Kidney (tissue), 13 donors: ENCODE measurements at regions not wholly inside any gene's neighbourhood (a gene's known extent, or its start where the extent isn't known, plus 50 kb on each side); places are given as distances from the start of the nearest gene placed in this dataset.
"Not testable (repeated sequence)": the region's sequence is repeated elsewhere in the genome, so short reads cannot be mapped to it uniquely, and the experiment has no call there.

ENCODE experiments used
- DNase-seq, 5 donors: peaks; one replicate each; pipeline ENCODE4 v3.0.0-alpha.2; 2013 to 2020
- FAIRE-seq: peaks from 2 replicates; lab custom pipeline; 2012; peaks lifted over from hg19 to GRCh38; lab: Jason Lieb, UNC
- H3K27ac ChIP-seq, 2 donors: one replicate each; pipeline ENCODE4 v1.7.0; 2013; ENCODE audit warnings: low read depth in 2 of 2, low read length in 2 of 2, inconsistent platforms in 1 of 2
- H3K27me3 ChIP-seq: one replicate; pipeline ENCODE4 v1.7.1; 2013; ENCODE audit warnings: low read length, inconsistent platforms; ENCODE audit not compliant: control insufficient read depth, insufficient read depth
- H3K36me3 ChIP-seq, 3 donors: one replicate each; pipeline versions ENCODE4 v1.7.0 to v1.7.1; 2013; ENCODE audit warnings: low read length in 3 of 3, control low read depth in 1 of 3, inconsistent platforms in 1 of 3; ENCODE audit not compliant: insufficient read depth in 3 of 3, control insufficient read depth in 2 of 3
- H3K4me1 ChIP-seq, 3 donors: one replicate each; pipeline versions ENCODE4 v1.7.0 to v1.7.1; 2013; ENCODE audit warnings: low read length in 3 of 3, inconsistent platforms in 1 of 3, low read depth in 1 of 3; ENCODE audit not compliant: control insufficient read depth in 2 of 3, insufficient read depth in 2 of 3
- H3K4me3 ChIP-seq, 3 donors: one replicate each; pipeline versions ENCODE4 v1.7.0 to v1.8.1; 2013; ENCODE audit warnings: low read length in 3 of 3, control low read depth in 1 of 3, inconsistent platforms in 1 of 3
- H3K9ac ChIP-seq, 3 donors: one replicate each; pipeline versions ENCODE4 v1.7.0 to v1.7.1; 2013; ENCODE audit warnings: low read length in 3 of 3, control low read depth in 1 of 3, inconsistent platforms in 1 of 3
- H3K9me3 ChIP-seq, 3 donors: one replicate each; pipeline versions ENCODE4 v1.7.0 to v1.7.1; 2013; ENCODE audit warnings: low read length in 3 of 3, control low read depth in 1 of 3, inconsistent platforms in 1 of 3; ENCODE audit not compliant: control insufficient read depth in 2 of 3, insufficient read depth in 1 of 3
- intact Hi-C: fragments of 100-400 bp; cut with DNase I; formaldehyde crosslinking; loops from one replicate; pipeline ENCODE4 v1.11.1; 2022
- TF ChIP-seq, protein P1 (sequence below): IDR thresholded peaks from 3 replicates; pipeline ENCODE4 v1.5.1; 2012; ENCODE audit warnings: mild to moderate bottlenecking, moderate library complexity, borderline replicate concordance; ENCODE audit not compliant: insufficient read depth; ENCODE audit errors: extremely low read depth
- donor health status: control.
- donor health status: control.
- donor health status: control.
- donor health status: control.
- donor health status: control.
- donor health status: DM: yes; HTN: yes; CAD: no.
- donor health status: Normal renal cell carcinoma (clear cell type).

DNA sequence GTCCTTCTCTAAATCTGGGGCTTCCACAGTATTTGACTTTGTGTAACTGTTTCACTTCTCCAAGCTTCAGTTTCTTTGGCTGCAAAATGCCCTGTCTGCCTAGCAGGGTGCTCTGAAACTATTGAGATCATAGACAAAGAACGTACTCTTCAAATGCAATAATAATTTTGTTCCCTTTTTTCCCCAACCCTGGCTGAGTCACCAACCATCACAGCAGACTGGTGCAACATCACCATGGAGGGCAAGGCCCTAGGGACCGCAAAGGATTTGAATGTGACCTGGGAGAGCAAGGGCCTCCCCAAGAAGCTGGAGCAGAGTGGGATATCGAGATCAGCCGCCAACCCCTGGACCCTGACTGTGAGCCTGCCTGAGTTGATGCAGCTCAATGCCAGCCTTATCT lies 115.0 kb downstream of the FCRL5 start:
- Histone ChIP-seq H3K9ac (no peak overlapping the region), H3K27me3 (no peaks in the 10 kb centered on the region), H3K4me1 (peaks cover 0 to 9% (median 3%) of the 10 kb centered on the region in 3 donors), H3K27ac (no peak overlapping the region), H3K9me3 (no peaks in the 10 kb centered on the region), H3K36me3 (no peaks in the 10 kb centered on the region), H3K4me3 (no peak overlapping the region)
- TF ChIP-seq, protein P1, sequence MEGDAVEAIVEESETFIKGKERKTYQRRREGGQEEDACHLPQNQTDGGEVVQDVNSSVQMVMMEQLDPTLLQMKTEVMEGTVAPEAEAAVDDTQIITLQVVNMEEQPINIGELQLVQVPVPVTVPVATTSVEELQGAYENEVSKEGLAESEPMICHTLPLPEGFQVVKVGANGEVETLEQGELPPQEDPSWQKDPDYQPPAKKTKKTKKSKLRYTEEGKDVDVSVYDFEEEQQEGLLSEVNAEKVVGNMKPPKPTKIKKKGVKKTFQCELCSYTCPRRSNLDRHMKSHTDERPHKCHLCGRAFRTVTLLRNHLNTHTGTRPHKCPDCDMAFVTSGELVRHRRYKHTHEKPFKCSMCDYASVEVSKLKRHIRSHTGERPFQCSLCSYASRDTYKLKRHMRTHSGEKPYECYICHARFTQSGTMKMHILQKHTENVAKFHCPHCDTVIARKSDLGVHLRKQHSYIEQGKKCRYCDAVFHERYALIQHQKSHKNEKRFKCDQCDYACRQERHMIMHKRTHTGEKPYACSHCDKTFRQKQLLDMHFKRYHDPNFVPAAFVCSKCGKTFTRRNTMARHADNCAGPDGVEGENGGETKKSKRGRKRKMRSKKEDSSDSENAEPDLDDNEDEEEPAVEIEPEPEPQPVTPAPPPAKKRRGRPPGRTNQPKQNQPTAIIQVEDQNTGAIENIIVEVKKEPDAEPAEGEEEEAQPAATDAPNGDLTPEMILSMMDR = no peak
- FAIRE-seq (no peak), DNase-seq (no peak)
- intact Hi-C loops = no loop called here

DNA sequence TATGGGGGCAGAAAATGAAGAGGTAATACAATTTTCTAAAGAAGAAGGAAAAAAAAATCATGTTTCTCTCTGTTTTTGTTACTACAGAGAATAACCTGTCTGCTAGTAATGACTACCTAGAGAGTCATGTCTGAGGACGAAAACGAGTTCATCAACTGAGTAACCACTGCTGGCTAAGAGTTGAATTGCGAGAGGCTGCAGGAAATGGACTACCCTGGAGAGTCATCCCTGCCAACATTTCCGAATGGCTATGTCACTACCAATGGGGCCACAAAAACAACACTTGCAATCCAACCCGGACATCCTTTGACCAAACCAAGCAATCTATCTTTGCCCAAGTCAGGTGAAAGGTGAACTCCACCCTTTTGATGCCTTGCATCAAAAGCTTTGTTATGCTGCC lies 120.6 kb downstream of the FCRL5 start:
- FAIRE-seq = no peak
- TF ChIP-seq, protein P1 = no peak
- intact Hi-C loops = no loop called here

DNA sequence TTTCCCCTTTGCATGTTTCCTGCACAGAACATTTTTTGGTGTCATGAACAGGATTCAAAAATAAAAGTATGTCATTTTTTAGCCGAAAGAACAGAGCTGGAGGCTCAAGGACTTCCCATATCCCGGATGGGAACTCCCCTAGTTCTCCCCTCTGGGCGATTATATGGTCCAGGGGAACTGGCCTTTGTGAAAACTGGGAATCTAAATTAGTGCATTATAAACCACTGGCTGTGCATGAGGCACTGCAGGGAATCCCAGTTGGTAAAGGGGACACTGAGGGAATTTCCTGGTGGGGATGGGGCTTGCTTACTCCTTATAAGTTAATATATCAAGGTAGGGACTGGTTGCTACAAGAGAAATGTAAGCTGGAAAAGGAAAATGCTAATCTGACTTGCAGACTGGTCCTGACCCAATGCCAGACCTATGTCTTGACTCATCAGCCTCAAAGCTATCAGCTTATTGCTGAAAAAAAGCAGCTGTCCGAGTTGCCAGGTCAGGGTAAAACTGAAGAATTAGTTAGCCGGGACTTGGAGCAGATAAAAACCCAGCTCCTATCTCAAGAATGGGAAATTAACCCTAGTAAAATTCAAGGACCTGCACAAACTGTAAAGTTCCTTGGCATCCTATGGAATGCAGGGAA lies 122.6 kb downstream of the FCRL5 start:
- TF ChIP-seq, protein P1 = no peak
- Histone ChIP-seq H3K4me1 (no peaks in the 10 kb centered on the region), H3K27ac (no peak overlapping the region), H3K9me3 (no peaks in the 10 kb centered on the region), H3K36me3 (no peaks in the 10 kb centered on the region), H3K9ac (no peak overlapping the region), H3K4me3 (no peak overlapping the region), H3K27me3 (no peaks in the 10 kb centered on the region)
- DNase-seq (no peak), FAIRE-seq (no peak)
- intact Hi-C loops = no loop called here

More for the DNA sequence above, 120.6 kb downstream of the FCRL5 start:
- Histone ChIP-seq H3K4me3 (no peak overlapping the region), H3K36me3 (no peaks in the 10 kb centered on the region), H3K9me3 (no peaks in the 10 kb centered on the region), H3K9ac (no peak overlapping the region), H3K27me3 (no peaks in the 10 kb centered on the region), H3K4me1 (no peaks in the 10 kb centered on the region), H3K27ac (no peak overlapping the region)
- DNase-seq = no peak

DNA sequence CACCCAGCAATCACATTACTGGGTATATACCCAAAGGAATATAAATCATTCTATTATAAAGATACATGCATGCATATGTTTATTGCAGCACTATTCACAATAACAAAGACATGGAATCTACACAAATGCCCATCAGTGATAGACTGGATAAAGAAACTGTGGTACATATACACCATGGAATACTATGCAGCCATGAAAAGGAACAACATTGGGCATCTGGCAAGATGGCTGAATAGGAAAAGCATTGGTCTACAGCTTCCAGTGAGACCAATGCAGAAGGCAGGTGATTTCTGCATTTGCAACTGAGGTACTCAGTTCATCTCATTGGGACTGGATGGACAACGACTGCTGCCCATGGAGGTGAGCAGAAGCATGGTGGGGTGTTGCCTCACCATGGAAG lies 128.6 kb downstream of the FCRL5 start:
- H3K27ac ChIP-seq, H3K36me3 ChIP-seq, H3K9me3 ChIP-seq, DNase-seq, FAIRE-seq, H3K4me3 ChIP-seq, H3K4me1 ChIP-seq, intact Hi-C loops, H3K9ac ChIP-seq, H3K27me3 ChIP-seq: not testable (repeated sequence)
